Erythroblast (primary cell): ENCODE measurements at regions not wholly inside any gene's neighbourhood (a gene's known extent, or its start where the extent isn't known, plus 50 kb on each side); places are given as distances from the start of the nearest gene placed in this dataset.

Experiments
- GATA1 ChIP-seq: IDR thresholded peaks from 2 replicates; pipeline ENCODE4 v1.6.1; 2011; ENCODE audit warnings: low read depth, mild to moderate bottlenecking, control low read depth, low read length, moderate library complexity
- POLR2A ChIP-seq: IDR thresholded peaks from 2 replicates; pipeline ENCODE4 v1.6.1; 2011; ENCODE audit warnings: mild to moderate bottlenecking, low read length

DNA sequence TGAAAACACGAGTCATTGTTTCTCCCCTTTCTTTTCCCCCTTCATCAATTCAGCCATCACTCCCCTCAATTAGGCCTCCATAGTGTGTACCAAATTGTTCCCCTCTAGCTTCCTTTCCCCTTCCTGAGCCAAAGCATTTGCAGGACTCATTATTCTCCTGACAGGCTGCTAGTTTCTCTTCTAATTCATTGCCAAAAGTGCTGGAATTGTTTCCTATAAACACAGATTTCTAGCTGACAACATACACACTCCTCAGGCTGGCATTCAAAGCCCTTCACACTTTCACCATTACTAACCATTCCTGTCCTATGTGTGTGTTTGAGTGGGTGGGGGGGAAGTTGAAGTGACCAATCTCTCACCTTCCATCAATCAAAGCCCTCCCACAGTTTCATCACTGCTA lies 444.2 kb upstream of the OPRM1 start:
- TF ChIP-seq POLR2A (no peak), GATA1 (no peak)
